CD4-positive, CD25-positive, alpha-beta regulatory T cell (primary cell): ENCODE measurements at regions not wholly inside any gene's neighbourhood (a gene's known extent, or its start where the extent isn't known, plus 50 kb on each side); places are given as distances from the start of the nearest gene placed in this dataset.
A peak's percentile ranks its signal among the peaks of the same experiment; 100 is the strongest.

Experiments used
- ATAC-seq, 2 donors: fragments of 150-1000 bp; cut with Tn5 transposase; one replicate each; pipeline ENCODE4 v1.10.0; 2021; ENCODE audit warnings: low read depth in 2 of 2, moderate number of reproducible peaks in 2 of 2, moderate library complexity in 1 of 2
- DNase-seq, 3 donors: peaks; one replicate each; pipeline versions ENCODE4 v3.0.0 to v3.0.0-alpha.2; 2012 to 2022; ENCODE audit warnings: mixed read lengths in 1 of 3
- H3K27ac ChIP-seq: one replicate; pipeline ENCODE4 v1.7.0; 2013; ENCODE audit warnings: mild to moderate bottlenecking, low read length; ENCODE audit not compliant: insufficient read depth, poor library complexity, severe bottlenecking
- H3K27me3 ChIP-seq: one replicate; pipeline ENCODE4 v1.7.0; 2013; ENCODE audit warnings: low read length; ENCODE audit not compliant: control insufficient read depth, insufficient read depth
- H3K36me3 ChIP-seq: one replicate; pipeline ENCODE4 v1.7.0; 2013; ENCODE audit warnings: mild to moderate bottlenecking, low read length, moderate library complexity; ENCODE audit not compliant: control insufficient read depth, insufficient read depth
- H3K4me1 ChIP-seq: 2 replicates; pipeline ENCODE4 v1.7.0; 2013; ENCODE audit warnings: mild to moderate bottlenecking, low read length; ENCODE audit not compliant: insufficient read depth, control insufficient read depth, poor library complexity, severe bottlenecking
- H3K4me3 ChIP-seq: one replicate; pipeline ENCODE4 v1.7.0; 2013; ENCODE audit warnings: low read depth, mild to moderate bottlenecking, low read length, moderate library complexity
- H3K9me3 ChIP-seq, 2 experiments: 1 replicate in 1 of 2; 2 replicates in 1 of 2; pipeline ENCODE4 v1.7.0; 2013; ENCODE audit warnings: low read length in 2 of 2, mild to moderate bottlenecking in 1 of 2, moderate library complexity in 1 of 2; ENCODE audit not compliant: control insufficient read depth in 2 of 2
- H3K27ac Mint-ChIP-seq, 3 donors: one replicate each; pipeline ENCODE4 v1.8.0; 2020 to 2022; ENCODE audit warnings: mild to moderate bottlenecking in 3 of 3, mixed read lengths in 3 of 3, moderate library complexity in 2 of 3
- H3K27me3 Mint-ChIP-seq: one replicate; pipeline ENCODE4 v1.8.0; 2022; ENCODE audit warnings: mild to moderate bottlenecking, mixed read lengths
- H3K36me3 Mint-ChIP-seq: one replicate; pipeline ENCODE4 v1.8.0; 2020; ENCODE audit warnings: mixed read lengths
- H3K4me1 Mint-ChIP-seq, 4 donors: one replicate each; pipeline ENCODE4 v1.8.0; 2020 to 2022; ENCODE audit warnings: mixed read lengths in 4 of 4, mild to moderate bottlenecking in 1 of 4
- H3K4me3 Mint-ChIP-seq, 4 donors: one replicate each; pipeline ENCODE4 v1.8.0; 2020 to 2022; ENCODE audit warnings: mild to moderate bottlenecking in 4 of 4, mixed read lengths in 4 of 4, moderate library complexity in 3 of 4
- H3K9me3 Mint-ChIP-seq, 7 donors: one replicate each; pipeline ENCODE4 v1.8.0; 2020 to 2022; ENCODE audit warnings: mixed read lengths in 7 of 7, mild to moderate bottlenecking in 3 of 7, moderate library complexity in 2 of 7

GRCh38 chr16:8155275-8155674, 435.0 kb downstream of the TMEM114 start:
- Mint-ChIP-seq H3K36me3 (no peaks in the 10 kb centered on the region), H3K4me1 (no peaks in the 10 kb centered on the region), H3K4me3 (no peak overlapping the region), H3K27ac (no peak overlapping the region), H3K27me3 (no peaks in the 10 kb centered on the region), H3K9me3 (peaks cover 6 to 31% (median 9%) of the 10 kb centered on the region in 7 donors)
- Histone ChIP-seq H3K27ac (no peak overlapping the region), H3K9me3 (no peaks in the 10 kb centered on the region), H3K4me3 (no peak overlapping the region), H3K4me1 (no peaks in the 10 kb centered on the region), H3K36me3 (no peaks in the 10 kb centered on the region), H3K27me3 (no peaks in the 10 kb centered on the region)
- DNase-seq (no peak), ATAC-seq (no peak)

DNA sequence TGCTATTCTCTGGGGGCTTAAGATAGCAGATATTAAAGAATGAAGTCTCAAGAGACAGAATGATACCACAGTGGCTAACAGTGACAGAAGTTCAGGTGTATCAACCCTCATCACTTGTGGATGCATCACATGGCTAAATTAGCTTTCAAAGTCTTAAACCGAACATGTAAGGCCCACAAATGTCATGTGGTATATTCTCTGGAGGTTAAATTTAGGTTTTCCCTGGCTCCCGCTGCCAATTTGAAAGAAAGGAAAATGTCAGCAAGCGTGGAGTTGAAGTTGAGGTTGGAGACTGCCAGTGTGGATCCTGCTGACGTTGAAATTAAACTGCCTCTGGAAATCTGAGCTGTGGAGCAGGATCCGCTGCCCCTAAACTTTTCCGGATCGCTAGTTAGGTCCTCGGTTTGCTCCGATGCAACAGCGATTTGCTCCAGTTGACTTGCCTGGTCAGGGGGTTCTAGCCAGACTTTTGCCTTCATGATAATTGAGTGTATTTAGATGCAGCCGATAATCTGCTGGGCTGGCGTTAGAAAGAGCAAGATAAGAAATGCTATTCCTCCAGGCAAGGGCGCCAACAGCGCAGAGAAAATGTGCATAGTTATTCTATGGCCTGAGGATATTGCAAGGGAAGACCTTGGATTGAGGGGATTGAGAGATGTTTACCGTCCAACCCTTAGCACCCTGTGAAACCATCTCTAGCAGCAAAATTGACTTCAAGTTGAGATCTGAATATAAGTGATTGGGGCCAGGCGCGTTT, 443.9 kb downstream of the TMEM114 start:
- ATAC-seq, result no peak
- no peaks in the 10 kb centered on the region for H3K36me3 ChIP-seq
- no peak for DNase-seq

DNA sequence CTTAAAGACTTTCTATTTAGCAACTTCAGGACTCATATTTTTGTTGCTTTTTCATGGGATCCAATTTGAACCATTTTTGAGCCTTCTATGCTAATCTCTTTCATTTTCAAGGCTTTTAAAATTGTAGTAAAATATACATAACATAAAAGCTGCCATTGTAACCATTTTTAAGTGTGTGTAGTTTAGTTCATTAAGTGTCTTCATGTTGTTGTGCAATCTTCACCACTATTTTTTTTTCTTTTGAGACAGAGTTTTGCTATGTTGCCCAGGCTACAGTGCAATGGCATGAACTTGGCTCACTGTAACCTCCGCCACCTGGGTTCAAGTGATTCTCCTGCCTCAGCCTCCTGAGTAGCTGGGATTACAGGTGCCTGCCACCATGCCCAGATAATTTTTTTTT, 451.6 kb downstream of the TMEM114 start:
- Mint-ChIP-seq H3K4me1 (no peaks in the 10 kb centered on the region), H3K36me3 (no peaks in the 10 kb centered on the region), H3K27ac (no peak overlapping the region), H3K27me3 (no peaks in the 10 kb centered on the region), H3K4me3 (no peak overlapping the region), H3K9me3 (peaks cover 2 to 21% (median 10%) of the 10 kb centered on the region in 7 donors)
- no peak overlapping the region for H3K27ac ChIP-seq
- H3K4me1 ChIP-seq, result no peaks in the 10 kb centered on the region
- no peak for ATAC-seq
- no peaks in the 10 kb centered on the region for H3K36me3 ChIP-seq
- H3K9me3 ChIP-seq, result no peaks in the 10 kb centered on the region
- DNase-seq, result no peak
- H3K27me3 ChIP-seq, result no peaks in the 10 kb centered on the region
- H3K4me3 ChIP-seq, result no peak overlapping the region

More for the DNA sequence above, 443.9 kb downstream of the TMEM114 start:
- Histone ChIP-seq H3K4me1 (no peaks in the 10 kb centered on the region), H3K27ac (no peak overlapping the region), H3K4me3 (no peak overlapping the region), H3K27me3 (no peaks in the 10 kb centered on the region), H3K9me3 (no peaks in the 10 kb centered on the region)
- H3K9me3 Mint-ChIP-seq, result peaks cover 5 to 22% (median 7%) of the 10 kb centered on the region in 7 donors
- H3K36me3 Mint-ChIP-seq, result no peaks in the 10 kb centered on the region
- no peak overlapping the region for H3K4me3 Mint-ChIP-seq
- H3K27me3 Mint-ChIP-seq, result no peaks in the 10 kb centered on the region
- H3K27ac Mint-ChIP-seq, result no peak overlapping the region
- H3K4me1 Mint-ChIP-seq, result no peaks in the 10 kb centered on the region

DNA sequence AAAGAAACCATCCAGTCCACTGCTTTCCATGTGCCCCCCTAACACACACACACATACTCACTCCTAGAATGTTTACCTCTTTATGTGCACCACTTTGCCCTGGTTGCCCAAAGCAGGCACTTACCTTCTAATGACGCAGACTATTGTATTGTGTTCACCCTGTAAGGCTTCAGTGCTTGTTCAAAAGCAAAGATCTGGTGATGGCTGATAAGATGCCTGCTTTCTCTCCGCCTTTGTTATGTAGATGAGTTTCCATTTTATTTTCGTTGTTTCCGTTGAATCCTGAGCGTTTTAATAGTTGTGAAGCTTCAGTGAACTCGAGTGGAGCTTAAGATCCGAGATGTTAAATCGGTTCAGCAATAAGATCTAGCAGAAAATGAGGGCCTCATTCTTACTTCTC, 452.7 kb downstream of the TMEM114 start:
- H3K27ac Mint-ChIP-seq, result no peak overlapping the region
- Histone ChIP-seq H3K4me1 (no peaks in the 10 kb centered on the region), H3K36me3 (no peaks in the 10 kb centered on the region)

DNA sequence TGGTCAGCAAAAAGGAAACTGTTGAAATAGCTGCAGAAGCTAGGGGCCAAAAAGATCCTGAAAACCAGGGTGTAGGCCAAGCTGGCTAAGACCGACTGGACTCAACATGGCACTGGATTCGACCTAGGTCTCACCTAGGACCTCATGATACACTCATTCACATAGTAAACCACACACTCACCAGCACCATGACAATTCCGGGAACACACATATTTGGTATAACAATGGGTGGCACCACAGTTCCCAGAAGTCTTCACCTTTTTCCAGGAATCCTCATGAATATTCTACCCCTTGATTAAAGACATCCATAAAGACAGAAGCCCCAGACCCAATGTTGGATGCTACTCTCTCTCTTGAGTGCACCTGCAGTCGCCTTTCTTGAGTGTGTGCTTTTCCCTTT, 460.1 kb downstream of the TMEM114 start:
- ATAC-seq (no peak), DNase-seq (no peak)
- no peaks in the 10 kb centered on the region for H3K36me3 ChIP-seq
- H3K9me3 ChIP-seq, result peaks cover 0 to 2% of the 10 kb centered on the region in 2 experiments
- Mint-ChIP-seq H3K27me3 (no peaks in the 10 kb centered on the region), H3K27ac (no peak overlapping the region), H3K4me3 (no peak overlapping the region), H3K9me3 (peaks cover 0 to 19% (median 4%) of the 10 kb centered on the region in 7 donors), H3K4me1 (no peaks in the 10 kb centered on the region), H3K36me3 (no peaks in the 10 kb centered on the region)
- no peak overlapping the region for H3K4me3 ChIP-seq
- no peaks in the 10 kb centered on the region for H3K27me3 ChIP-seq
- H3K27ac ChIP-seq, result no peak overlapping the region
- no peaks in the 10 kb centered on the region for H3K4me1 ChIP-seq

More for the DNA sequence above, 452.7 kb downstream of the TMEM114 start:
- Mint-ChIP-seq H3K36me3 (no peaks in the 10 kb centered on the region), H3K4me3 (no peak overlapping the region), H3K27me3 (no peaks in the 10 kb centered on the region), H3K9me3 (peaks cover 4 to 22% (median 10%) of the 10 kb centered on the region in 7 donors), H3K4me1 (no peaks in the 10 kb centered on the region)
- Histone ChIP-seq H3K27me3 (no peaks in the 10 kb centered on the region), H3K4me3 (no peak overlapping the region), H3K27ac (no peak overlapping the region), H3K9me3 (no peaks in the 10 kb centered on the region)
- no peak for ATAC-seq
- DNase-seq, result no peak

- H3K36me3 Mint-ChIP-seq, result no peaks in the 10 kb centered on the region
- no peak overlapping the region for H3K27ac ChIP-seq
- peaks cover 0 to 20% (median 8%) of the 10 kb centered on the region in 7 donors for H3K9me3 Mint-ChIP-seq
- H3K36me3 ChIP-seq, result no peaks in the 10 kb centered on the region
- H3K27me3 Mint-ChIP-seq, result no peaks in the 10 kb centered on the region
- H3K4me1 Mint-ChIP-seq, result no peaks in the 10 kb centered on the region
- no peaks in the 10 kb centered on the region for H3K27me3 ChIP-seq
- H3K4me3 Mint-ChIP-seq, result no peak overlapping the region
- no peak for DNase-seq
- no peak overlapping the region for H3K4me3 ChIP-seq
- ATAC-seq, result no peak
- no peak overlapping the region for H3K27ac Mint-ChIP-seq
- H3K4me1 ChIP-seq, result no peaks in the 10 kb centered on the region
- H3K9me3 ChIP-seq, result peaks cover 4 to 7% of the 10 kb centered on the region in 2 experiments
These were observed 463.2 kb downstream of the TMEM114 start for GRCh38 chr16:8127070-8127469.

DNA sequence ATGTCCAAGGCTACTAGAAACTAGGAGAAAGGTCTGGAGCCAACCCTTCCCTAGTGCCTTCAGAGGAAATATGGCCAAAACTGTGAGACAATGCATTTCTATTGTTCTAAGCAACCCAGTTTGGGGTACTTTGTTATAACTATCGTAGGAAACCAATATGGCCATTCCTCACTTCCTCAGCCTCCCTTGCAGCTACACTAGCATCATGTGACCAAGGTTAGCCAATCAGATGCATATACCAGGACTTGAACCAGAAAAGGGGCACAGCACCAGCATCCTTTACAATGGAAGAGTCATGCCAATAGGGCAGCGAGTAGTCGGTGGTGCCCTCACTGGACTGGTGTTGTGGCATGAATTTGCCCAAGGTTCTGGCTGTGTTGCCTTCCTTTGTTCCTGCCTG, 464.0 kb downstream of the TMEM114 start:
- no peak overlapping the region for H3K27ac ChIP-seq
- H3K9me3 Mint-ChIP-seq, result peaks cover 0 to 22% (median 9%) of the 10 kb centered on the region in 7 donors
- no peak for ATAC-seq

GRCh38 chr16:8120001-8120400, 470.3 kb downstream of the TMEM114 start:
- Histone ChIP-seq H3K27me3 (no peaks in the 10 kb centered on the region), H3K4me3 (no peak overlapping the region), H3K4me1 (no peaks in the 10 kb centered on the region), H3K9me3 (peaks cover 2 to 7% of the 10 kb centered on the region in 2 experiments), H3K27ac (no peak overlapping the region), H3K36me3 (no peaks in the 10 kb centered on the region)
- no peaks in the 10 kb centered on the region for H3K27me3 Mint-ChIP-seq
- no peak for DNase-seq
- peak overlapping the region in 1 of 3 donors; percentile 43 for H3K27ac Mint-ChIP-seq
- H3K4me1 Mint-ChIP-seq, result no peaks in the 10 kb centered on the region
- no peaks in the 10 kb centered on the region for H3K36me3 Mint-ChIP-seq
- peaks cover 0 to 18% (median 12%) of the 10 kb centered on the region in 7 donors for H3K9me3 Mint-ChIP-seq
- peak overlapping the region in 1 of 4 donors; percentile 79 for H3K4me3 Mint-ChIP-seq
- no peak for ATAC-seq

More for the DNA sequence above, 464.0 kb downstream of the TMEM114 start:
- no peaks in the 10 kb centered on the region for H3K4me1 ChIP-seq
- Mint-ChIP-seq H3K4me1 (no peaks in the 10 kb centered on the region), H3K36me3 (no peaks in the 10 kb centered on the region), H3K27me3 (no peaks in the 10 kb centered on the region), H3K4me3 (no peak overlapping the region), H3K27ac (no peak overlapping the region)
- DNase-seq, result no peak
- H3K9me3 ChIP-seq, result peaks cover 4 to 7% of the 10 kb centered on the region in 2 experiments
- no peak overlapping the region for H3K4me3 ChIP-seq
- no peaks in the 10 kb centered on the region for H3K27me3 ChIP-seq
- no peaks in the 10 kb centered on the region for H3K36me3 ChIP-seq
